ENCODE measurements at regions not wholly inside any gene's neighbourhood (a gene's known extent, or its start where the extent isn't known, plus 50 kb on each side); places are given as distances from the start of the nearest gene placed in this dataset.

DNA sequence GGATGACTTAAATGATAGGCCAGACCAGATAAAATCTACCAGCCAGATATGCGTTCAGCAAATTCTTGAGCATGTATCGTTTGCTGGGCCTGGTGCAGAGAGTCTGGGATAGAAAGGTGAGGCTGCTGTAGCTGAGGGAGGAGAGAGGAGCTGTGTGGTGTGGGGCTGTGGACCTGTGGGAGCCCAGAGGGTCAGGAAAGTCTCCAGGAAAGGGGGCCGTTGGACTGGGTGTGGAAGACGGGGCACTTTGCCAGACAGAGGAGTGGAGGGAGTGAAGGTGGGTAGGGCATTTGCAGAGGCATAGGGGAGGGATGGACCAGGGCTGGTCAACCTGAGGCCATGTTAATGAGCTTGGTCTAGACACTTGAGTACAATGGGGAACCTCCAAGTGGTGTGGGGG, 124.7 kb upstream of the UNC5B start:
- TF ChIP-seq, protein P1, sequence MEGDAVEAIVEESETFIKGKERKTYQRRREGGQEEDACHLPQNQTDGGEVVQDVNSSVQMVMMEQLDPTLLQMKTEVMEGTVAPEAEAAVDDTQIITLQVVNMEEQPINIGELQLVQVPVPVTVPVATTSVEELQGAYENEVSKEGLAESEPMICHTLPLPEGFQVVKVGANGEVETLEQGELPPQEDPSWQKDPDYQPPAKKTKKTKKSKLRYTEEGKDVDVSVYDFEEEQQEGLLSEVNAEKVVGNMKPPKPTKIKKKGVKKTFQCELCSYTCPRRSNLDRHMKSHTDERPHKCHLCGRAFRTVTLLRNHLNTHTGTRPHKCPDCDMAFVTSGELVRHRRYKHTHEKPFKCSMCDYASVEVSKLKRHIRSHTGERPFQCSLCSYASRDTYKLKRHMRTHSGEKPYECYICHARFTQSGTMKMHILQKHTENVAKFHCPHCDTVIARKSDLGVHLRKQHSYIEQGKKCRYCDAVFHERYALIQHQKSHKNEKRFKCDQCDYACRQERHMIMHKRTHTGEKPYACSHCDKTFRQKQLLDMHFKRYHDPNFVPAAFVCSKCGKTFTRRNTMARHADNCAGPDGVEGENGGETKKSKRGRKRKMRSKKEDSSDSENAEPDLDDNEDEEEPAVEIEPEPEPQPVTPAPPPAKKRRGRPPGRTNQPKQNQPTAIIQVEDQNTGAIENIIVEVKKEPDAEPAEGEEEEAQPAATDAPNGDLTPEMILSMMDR (IDR thresholded peaks at IDR 0.05) = no peak

DNA sequence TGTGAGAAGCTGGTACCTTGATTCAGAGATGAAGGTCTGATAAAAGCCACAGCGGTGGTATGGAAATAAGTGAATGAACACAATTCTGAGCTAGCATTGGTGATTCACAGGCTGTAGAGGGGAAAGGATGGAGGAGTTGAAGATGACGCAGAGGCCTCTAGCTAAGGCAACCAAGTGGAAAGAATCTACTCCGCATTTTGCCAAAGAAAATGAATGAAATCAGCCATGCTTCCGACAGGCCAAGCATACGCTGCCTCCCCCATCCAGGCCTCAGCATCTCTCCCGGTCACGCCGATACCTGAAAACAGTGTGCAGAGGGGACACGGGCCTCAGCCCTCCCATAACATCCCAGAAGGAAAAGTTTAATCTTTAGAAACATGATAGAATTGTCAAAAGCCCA, 124.3 kb upstream of the UNC5B start:
- TF ChIP-seq, protein P1 (IDR thresholded peaks at IDR 0.05) = no peak

DNA sequence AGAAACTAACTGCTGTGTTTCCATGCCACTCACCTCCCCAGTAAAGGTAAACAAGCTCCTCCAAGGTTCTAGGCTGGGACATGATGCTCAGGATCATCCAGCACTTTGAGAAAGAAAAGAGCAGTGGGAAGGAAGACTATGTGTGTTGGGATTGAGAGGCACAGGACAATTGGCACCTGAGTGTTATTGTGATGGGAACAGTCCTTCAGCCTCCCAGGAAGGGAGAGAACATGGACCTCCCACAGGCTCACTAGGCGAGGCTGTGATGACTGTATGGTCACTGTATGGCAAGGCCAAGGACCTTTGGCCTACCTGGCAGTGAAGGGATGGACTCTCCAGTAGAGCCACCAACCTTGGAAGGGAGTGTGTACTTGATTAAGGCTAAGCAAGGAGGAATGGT, 123.2 kb upstream of the UNC5B start:
- TF ChIP-seq, protein P1 (IDR thresholded peaks at IDR 0.05) = no peak

GRCh38 chr10:71090330-71090729, 122.0 kb upstream of the UNC5B start:
- TF ChIP-seq, protein P1 (IDR thresholded peaks at IDR 0.05) = no peak

DNA sequence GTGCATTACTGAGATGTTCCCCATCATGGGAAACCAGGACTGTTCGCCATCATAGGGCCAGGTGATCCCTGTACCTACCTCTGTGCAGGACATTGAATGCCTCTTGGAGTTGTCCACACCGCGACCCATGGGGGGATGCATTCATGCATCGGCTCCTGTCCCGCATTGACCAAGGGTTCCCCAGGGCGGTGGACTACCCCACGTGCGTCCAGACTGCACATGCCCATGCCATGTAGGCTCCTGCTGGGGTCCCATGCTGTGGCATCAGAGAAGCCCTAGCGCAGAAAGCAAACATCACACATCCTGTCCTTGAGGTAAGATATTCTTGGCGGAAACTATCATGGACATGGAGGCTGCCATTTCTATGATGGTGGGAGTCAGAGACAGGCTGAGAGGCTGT, 121.6 kb upstream of the UNC5B start:
- TF ChIP-seq, protein P1 (IDR thresholded peaks at IDR 0.05) = no peak

DNA sequence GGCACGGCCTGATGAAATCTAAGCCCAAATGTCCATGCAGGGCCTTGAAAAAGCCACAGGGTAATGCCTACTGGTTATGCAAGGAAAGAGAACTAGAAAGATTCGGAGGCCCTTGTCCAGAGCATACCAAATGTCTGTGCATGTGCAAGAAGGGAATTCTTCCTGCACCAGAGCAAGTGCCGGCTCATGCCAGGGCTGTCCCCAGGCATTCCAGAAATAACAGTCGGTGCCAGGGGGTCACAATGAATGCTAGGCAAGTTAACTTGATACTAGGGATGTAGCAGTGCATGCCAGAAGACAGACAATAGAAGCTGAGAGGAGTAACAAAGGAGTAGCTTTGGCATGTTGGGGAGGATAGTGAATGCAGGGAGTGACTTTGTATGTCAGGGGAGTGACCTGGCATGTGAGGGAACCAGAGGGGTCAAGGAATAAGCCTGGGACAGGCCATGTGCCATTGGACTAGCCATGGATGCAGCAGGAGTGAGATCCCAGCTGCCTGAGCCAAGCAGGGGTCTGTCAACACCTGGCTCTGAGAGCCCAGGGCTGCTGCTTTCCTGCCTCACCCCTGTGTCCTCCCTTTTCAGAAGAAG, 119.5 kb upstream of the UNC5B start:
- TF ChIP-seq, protein P1 (IDR thresholded peaks at IDR 0.05) = no peak

- TF ChIP-seq, protein P1 (IDR thresholded peaks at IDR 0.05) = no peak
Measured at GRCh38 chr10:71093531-71093930, 118.8 kb upstream of the UNC5B start.
